T-helper 1 cell treated with Interleukin-12 subunit alpha and Interleukin-12 subunit beta and Interleukin-4 antibody, amounts not matched to agents 30 ng/mL and 1 ng/mL, for 36 hours (primary cell): ENCODE measurements at regions not wholly inside any gene's neighbourhood (a gene's known extent, or its start where the extent isn't known, plus 50 kb on each side); places are given as distances from the start of the nearest gene placed in this dataset.

Source experiments
- intact Hi-C: fragments of 100-400 bp; cut with micrococcal nuclease; formaldehyde crosslinking; loops from one replicate; pipeline ENCODE4 v1.15.1; 2024

DNA sequence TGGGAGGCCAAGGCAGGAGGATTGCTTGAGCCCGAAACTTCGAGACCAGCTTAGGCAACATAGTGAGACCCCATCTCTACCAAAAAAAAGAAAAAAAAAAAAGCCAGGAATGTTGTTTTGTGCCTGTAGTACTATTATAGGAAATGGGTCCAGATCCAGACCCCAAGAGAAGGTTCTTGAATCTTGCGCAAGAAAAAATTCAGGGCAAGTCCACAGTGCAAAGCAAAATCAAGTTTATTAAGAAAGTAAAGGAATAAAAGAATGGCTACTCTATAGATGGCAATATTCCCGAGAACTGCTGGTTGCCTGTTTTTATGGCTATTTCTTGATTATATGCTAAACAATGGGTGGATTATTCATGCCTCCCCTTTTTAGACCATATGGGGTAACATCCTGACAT is 51.2 kb upstream of the RDX start:
- intact Hi-C loops, result loop anchor here (2.0 to 10.0 kb wide), 5 partner anchors 271 to 1257 kb away; partner anchors contain the start of genes POU2AF1 and SIK2

DNA sequence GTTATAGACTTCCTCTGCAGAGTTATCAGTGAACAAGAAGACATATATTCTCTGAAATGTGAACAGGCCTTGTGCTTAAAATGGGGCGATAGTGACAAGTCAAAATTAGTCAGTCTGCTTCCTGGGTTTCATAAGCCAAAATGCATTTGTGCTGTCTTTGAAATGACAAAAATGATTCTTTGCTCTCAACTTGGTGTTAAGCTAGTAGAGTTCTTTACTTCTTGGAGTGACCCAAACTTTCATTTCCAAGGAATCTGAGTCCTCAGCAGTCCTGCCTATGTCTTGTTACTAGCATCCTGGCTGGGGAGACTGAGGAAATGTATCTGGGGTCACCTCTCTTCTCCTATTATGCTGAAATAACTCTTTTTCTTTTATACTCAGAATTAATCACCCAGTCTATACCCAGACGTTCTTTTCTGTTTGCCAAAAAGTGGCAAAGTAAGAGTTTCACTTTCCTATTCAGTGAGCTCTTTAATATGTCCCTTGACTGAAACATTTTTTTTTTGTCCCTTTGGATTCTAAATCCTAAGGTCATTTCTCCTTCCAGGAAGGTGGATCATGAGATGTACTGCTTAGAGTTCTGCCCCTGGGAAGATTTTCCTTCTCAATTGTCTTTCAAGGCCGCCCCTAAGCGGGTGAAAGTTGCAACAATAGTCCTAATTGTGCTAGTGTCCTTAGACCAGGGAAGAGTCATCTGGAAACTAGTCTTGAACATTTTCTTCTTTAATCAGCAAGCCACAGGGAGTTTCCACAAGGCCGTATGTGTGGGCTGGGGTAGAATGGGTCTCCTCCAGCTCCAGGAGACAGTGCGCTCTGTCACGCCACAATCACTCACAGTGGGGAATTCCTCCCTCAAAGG is 53.0 kb upstream of the RDX start:
- intact Hi-C loops, result loop anchor here (1.0 to 10.0 kb wide), 11 partner anchors 12 to 1255 kb away; partner anchors contain the start of genes FDX1, POU2AF1 and SIK2

DNA sequence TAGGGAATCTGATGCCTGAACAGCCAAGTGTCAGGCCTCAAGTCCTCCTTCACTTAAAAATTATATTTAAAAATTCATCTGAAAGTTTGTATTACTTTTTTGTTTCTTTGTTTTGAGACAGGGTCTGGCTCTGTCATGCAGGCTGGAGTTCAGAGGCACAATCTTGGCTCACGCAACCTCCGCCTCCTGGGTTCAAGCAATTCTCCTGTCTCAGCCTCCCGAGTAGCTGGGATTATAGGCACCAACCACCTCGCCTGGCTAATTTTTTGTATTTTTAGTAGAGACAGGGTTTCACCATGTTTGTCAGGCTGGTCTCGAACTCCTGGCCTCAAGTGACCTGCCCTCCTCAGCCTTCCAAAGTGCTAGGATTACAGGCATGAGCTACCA is 53.6 kb upstream of the RDX start:
- intact Hi-C loops, result loop anchor here (1.0 to 10.0 kb wide), 11 partner anchors 13 to 1255 kb away; partner anchors contain the start of genes FDX1, POU2AF1 and SIK2

DNA sequence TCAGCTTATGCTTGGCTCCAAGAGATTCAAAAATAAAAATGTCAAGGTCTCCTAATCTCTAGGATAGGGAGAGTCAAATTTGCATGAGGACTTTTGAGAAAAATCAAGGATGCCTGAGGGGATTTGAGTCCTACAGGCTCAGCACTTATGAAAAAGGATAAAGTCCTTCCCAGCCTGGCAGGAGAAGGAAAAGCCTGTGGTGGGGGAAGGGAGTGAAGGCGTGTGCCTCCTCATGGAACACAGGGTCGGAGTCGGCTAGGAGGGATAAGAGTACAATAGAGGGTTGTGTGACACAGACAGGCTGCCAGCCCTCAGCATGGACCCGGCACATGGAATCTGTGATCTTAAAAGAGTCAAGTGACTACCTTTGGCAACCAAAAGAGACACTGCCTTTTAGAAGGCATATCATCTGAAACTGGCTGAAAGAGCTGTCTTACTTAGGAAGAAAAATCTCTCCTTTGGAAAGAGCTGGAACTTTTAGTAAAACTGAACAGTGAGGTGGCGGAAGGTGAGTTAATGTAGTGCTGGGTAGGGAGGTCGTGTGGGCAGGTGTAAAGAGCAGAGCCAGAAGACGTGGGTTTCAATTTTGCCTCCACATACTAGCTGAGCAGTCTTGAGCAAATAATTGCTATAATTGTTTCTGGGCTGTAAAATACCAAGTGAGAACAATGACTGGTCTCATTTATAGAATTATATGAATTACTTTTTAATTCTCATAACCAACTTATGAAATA is 58.8 kb upstream of the RDX start:
- intact Hi-C loops, result no loop called here

DNA sequence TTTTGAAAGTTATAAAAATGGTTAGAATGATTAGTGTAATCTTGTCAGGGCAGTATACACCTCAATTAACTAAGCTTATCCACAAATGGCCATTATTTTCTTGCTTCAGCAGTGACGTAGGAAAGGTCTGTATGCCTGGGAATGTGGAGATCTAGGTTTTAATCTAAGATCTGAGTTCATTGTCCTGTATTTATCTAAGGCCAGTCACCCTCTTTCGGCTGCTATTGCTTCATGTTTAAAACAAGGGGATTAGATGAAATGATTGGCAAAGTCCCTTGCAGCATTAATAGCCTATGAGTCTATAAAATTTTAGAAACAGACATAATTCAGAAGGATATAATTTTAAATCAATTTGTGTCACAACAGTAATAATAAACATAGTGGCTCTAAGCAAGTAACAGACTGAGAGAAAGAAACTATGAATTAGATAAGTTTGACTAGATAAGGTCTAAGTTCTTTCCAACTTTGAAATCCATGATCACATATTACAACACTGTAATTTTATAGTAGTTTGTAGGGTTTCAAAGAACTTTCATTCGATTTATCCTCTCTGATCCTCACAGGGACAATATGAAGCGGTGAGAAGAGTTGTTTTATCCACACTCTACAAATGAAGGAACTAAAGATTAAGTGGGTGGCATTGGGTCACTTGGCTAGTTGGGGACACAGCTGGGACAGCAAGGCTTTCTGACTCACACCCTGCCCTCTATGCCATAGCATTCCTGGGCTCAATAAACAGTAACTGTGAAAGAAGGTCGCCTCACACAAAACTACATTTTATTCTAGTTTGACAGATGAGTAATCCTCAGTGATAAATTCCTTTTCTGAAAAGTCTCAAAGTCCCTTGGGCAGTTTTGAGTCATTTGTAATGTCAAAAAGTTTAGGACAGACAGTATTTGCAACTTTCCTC is 60.6 kb upstream of the RDX start:
- intact Hi-C loops, result no loop called here

DNA sequence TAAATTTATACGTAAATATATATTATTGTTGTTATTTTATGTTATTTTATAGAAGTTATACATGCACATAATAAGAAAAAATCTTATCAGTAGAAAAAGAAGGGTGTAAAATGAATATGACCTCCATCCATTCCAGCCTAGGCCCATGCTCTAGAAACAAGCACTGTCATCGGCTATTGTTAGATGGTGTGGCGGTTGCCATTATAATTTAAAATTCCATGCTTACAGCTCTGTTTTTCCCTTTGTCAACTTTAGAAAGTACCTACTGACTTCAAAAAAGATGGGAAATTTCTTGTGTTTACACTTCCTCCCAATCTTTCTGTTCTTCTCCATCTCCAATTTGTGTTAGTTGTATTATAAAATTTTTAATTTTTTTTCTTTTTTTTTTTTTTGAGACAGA is 61.9 kb upstream of the RDX start:
- intact Hi-C loops, result no loop called here

DNA sequence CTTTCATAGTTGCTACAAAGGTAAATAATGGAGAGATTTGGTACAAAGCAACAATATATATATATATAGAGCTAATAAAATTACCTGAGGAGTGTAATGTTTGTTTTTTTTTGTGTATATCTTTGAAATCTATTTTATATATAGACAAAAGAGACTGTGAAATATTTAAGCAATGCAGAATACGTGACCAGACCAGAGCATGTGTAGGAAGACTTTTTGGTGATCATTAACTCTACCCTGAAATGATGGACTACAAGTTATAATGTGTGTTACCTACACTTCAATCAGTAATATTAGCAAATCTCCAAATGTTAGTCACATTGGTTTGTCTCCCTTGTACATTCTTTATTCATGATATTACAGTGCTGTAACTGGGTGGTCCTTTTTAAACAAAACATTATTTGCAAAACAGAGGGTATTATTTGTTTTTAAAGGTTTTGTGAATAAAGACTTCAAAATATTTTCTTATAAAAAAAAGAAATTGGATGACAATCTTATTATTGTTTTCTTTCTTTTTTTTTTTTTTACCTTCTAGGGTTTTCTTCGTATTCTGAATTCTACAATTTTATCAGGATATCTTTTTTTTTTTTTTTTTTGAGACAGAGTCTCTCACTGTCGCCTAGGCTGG is 64.5 kb upstream of the RDX start:
- intact Hi-C loops, result loop anchor here (5.0 kb wide), 1 partner anchor 34 kb away; no protein-coding TSS in a partner anchor

DNA sequence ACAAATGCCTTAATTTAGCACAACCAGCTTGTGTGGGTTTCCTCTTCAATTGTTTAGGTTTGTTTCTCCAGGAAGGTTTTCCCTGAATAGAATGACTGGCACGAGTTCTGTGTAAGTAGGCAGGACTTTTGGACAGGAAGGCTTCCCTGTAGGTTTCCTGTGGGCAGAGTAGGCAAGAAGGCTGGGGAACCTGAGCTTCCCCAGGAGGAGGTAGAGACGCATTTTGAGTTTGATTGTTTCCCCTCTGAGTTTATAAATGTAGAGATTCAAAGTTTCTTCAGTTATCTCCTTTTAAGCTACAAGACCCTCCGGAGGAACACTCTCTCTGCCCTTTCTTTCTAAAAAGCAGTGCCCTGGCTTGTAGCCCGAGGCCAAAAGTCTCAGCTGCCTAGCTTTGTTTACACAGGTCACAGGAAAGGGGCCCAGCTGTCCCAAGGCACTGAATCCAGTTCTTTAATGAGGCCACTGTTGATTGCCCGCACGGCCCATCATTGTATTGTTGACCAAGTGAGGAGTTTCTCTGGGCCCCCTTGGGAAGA is 66.6 kb upstream of the RDX start:
- intact Hi-C loops, result loop anchor here (5.0 kb wide), 1 partner anchor 36 kb away; no protein-coding TSS in a partner anchor

DNA sequence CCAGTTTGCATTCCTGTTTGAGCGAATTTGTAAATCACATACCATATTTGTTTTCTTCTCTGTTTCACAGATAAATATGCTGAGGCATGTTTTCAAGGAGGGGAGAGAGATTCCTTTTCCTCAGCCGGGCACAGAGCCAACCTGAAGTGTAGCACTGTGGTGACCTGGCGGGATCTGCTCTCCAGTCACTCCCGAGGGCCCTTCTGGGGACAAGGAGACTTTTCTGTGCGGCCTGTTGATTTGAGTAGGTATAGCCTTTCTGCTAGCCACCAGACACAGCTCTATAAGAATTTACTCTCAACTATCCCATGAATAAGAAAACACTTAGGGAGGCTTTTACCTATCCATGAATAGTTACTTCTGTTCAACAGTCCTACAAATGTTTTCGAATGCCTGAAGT is 63.5 kb upstream of the FDX1 start:
- intact Hi-C loops, result no loop called here

DNA sequence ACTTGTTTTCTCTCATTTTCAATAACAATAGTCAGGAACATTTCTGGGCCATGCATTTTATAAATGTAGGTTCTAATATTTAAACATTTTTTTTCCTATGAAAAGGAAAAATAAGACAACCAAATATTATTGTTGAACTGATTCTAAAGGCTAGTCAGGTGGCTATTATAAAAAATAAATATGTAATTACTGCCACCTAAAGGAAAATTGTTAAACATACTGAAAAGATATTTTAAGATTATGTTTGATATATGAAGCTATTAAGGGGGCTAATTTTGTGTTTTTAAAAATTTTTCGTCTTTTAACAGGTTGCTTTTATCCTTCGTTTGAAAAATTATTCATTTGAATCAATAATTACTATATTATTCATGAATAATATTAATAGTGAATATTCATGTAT is 62.2 kb upstream of the FDX1 start:
- intact Hi-C loops, result loop anchor here (1.0 kb wide), 1 partner anchor 166 kb away; no protein-coding TSS in a partner anchor

DNA sequence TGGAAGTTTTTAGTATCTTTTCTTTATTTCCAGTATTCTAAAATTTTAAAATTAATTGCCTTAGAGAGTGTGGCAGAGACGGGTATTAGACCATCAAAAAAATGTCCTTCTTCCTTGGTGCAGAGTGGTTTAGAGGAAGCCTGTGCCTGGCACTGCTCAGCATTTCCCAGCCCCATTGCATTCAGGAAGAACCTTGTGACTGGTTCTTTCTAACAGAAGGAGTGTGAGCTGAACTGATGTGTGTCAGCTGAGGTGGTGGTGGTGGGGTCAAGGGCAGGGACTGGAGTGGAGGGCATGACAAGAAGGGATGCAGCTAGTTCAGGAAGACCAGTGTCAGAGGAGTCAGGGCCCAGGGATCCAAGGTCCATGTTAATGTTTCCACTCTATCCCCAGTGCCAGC is 58.7 kb upstream of the FDX1 start:
- intact Hi-C loops, result no loop called here

DNA sequence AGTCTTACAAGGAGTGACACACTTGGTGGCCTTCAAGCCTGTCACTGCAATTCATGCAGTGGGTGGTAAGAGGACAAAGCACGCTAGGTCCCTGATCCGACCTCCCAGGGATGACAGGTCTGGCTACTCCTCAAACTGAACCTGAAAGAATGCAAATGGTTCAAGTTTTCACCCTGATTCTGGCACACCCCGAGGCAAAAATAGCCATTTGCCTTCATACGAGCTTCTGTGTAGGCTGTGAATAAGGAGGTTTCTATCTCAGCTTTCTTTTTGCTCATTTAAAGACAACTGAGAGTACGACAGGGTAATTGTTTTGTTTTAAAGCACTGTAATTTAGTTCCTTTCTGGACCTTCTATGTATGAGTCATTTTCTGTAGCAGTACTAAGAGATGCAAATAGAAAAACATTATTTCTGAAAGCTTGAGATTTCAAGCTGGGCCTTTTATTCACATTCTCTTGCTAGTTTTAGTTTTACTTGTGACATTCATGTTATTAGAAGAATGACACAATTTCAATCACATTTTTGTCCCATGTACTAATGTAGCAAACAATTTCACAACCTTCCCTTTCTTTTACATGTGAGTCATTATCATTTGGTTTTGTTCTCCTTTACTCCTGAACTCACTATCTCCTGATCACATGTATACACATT is 56.6 kb upstream of the FDX1 start:
- intact Hi-C loops, result loop anchor here (1.0 to 2.0 kb wide), 3 partner anchors 24 to 77 kb away; partner anchors contain the start of gene RDX

DNA sequence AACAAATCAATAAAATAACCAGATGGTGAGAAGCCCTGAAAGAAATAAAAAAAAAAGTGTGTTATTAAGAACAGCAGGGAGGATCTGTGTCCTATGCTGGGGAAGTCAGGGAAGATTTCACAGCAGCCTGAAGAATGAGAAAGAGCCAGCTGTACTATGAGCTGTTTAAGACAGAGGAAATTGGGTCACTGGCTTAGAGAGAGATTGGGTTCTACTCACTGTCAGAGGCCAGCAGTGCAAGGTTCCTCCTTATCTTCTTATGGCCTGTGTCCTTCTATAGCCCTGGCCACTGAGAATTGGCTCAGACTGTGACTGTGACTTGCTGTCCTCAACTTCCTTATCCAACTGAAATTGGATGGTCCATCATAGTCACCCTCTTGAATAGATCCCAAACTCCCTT is 54.8 kb upstream of the FDX1 start:
- intact Hi-C loops, result loop anchor here (5.0 kb wide), 1 partner anchor 523 kb away; no protein-coding TSS in a partner anchor

DNA sequence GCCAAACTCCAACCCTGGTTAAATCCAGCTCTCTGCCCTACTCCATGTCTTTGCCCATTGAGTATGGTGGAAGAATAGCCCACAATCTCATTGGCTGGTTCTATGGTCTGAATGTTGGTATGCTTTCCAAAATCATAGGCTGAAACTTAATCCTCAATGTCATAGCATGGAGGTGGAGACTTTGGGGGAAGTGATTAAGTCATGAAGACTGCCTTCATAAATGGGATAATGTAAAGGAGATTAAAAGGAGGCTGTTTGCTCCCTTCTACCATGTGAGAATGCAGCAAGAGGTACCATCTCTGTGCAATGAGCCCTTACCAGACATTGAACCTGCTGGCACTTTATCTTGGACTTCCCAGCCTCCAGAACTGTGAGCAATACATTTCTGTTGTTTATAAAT is 54.4 kb upstream of the FDX1 start:
- intact Hi-C loops, result loop anchor here (5.0 kb wide), 1 partner anchor 523 kb away; no protein-coding TSS in a partner anchor

DNA sequence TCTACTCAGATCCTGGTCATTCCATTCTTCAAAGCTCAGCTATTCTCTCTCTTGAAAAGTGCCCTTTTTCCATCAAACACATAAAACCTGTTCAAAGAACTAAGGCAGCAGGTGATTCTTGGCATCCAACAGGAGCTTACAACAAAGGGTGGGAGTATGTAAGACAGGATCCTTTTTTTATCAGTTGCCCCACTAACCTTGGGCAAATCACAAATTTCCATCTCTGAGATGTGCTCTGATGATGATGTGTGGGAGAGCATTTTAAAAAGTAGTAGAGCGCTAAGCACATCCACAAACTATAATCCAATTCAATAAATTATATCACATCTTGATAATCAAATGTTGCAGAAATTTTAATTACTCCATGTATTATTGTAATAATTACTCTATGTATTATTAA is 53.7 kb upstream of the FDX1 start:
- intact Hi-C loops, result loop anchor here (1.0 to 5.0 kb wide), 7 partner anchors 57 to 854 kb away; no protein-coding TSS in a partner anchor

DNA sequence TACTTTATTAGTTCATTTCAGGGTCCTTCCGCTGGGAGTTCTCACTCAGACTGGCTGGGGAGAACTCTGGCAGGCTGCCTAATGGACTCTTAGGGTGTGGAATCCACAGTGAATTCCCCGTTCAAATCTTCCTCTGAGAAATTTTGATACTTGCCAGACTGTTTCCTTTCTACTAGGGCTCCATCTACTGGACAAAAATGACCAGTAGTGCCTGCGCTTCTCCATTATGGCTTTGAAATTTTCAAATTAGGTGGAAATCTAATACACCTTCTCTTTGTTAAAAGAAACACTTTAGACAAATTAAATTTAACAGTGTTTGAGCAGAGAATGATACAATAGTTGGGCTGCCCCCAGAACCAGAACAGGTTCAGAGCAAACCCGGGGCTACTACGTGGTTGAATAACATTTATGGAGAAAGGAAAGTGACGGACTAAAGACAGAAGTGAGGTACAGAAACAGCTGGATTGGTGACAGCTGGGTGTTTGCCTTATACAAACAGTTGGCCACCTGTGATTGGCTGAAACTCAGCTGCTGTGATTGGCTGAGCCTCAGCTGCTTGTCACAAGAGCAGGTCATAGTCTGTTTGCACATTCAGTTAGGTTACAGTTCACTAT is 52.9 kb upstream of the FDX1 start:
- intact Hi-C loops, result loop anchor here (1.0 to 5.0 kb wide), 7 partner anchors 56 to 853 kb away; no protein-coding TSS in a partner anchor

DNA sequence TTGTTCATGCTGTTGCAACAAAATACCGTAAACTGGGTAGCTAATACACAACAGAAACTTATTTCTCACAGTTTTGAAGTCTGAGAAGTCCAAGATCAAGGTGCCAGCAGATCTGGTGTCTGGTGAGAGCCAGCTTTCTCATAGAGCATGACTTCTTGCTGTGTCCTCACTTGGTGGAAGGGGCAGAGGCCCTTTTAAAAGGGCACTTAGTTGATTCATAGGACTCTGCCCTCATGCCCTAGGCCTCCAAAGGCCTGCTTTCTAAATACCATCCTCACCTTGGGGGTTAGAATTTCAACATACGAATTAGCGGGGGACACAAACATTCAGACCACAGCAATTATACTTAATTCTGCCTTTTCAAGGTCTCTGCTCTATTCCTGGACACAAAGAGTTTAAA is 52.3 kb upstream of the FDX1 start:
- intact Hi-C loops, result loop anchor here (2.0 to 5.0 kb wide), 2 partner anchors 125 to 525 kb away; no protein-coding TSS in a partner anchor

DNA sequence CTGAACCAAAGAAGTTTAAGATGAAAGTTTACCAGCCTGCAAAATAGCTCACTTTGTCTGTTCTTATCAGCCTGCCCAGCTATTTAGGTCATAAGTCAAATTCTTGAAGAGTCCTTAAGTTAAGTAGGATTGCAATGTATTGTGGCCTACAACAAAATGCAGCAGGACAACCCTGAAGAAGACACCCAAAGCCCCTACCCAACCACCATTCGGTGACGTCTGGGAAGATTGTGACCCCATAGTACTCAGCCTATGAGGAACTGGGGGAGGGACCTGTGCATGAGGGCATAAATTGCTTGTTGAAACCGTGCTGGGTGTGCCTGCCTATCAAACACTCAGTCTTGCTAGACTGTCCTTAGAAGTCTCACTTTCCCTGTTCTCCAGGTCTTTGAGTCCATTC is 50.5 kb upstream of the FDX1 start:
- intact Hi-C loops, result loop anchor here (5.0 kb wide), 1 partner anchor 527 kb away; no protein-coding TSS in a partner anchor

DNA sequence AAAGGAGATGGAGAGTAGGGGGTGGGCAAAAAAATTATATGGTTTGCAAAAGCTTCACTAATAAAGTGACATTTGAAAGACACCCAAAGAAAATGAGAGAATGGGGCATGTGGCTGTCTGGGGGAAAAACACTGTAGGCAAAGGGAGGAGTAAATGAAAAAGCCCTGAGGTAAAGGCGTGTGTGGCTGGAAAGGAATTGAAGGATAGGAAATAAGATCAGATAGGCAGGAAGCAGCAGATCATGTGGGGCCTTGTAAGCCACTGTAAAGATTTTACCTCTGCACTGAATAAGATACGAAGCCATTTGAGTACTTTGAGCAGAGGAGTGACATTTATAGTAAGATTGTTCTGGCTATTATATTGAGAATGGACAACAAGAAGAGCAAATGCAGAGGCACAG is 49.8 kb upstream of the FDX1 start:
- intact Hi-C loops, result loop anchor here (5.0 kb wide), 1 partner anchor 528 kb away; no protein-coding TSS in a partner anchor
